Mucosa of descending colon (tissue), 3 donors: ENCODE measurements at regions not wholly inside any gene's neighbourhood (a gene's known extent, or its start where the extent isn't known, plus 50 kb on each side); places are given as distances from the start of the nearest gene placed in this dataset.

ENCODE experiments used
- ATAC-seq: fragments of 200-7000 bp; cut with Tn5 transposase; one replicate; pipeline ENCODE4 v1.9.1; 2020; ENCODE audit warnings: mild to moderate bottlenecking, moderate library complexity
- DNase-seq, 3 donors: peaks; one replicate each; pipeline ENCODE4 v3.0.0-alpha.2; 2020
- H3K36me3 ChIP-seq: fragments of 200-600 bp; one replicate; pipeline ENCODE4 v1.8.0; 2021; ENCODE audit warnings: low read depth, mild to moderate bottlenecking
- H3K4me1 ChIP-seq: fragments of 200-600 bp; one replicate; pipeline ENCODE4 v1.8.0; 2021; ENCODE audit warnings: low read depth, mild to moderate bottlenecking
- H3K4me3 ChIP-seq: fragments of 200-600 bp; one replicate; pipeline ENCODE4 v1.8.0; 2021; ENCODE audit warnings: mild to moderate bottlenecking
- H3K9me3 ChIP-seq: fragments of 200-600 bp; one replicate; pipeline ENCODE4 v1.8.0; 2021; ENCODE audit warnings: mild to moderate bottlenecking
- intact Hi-C, 2 donors: fragments of 100-400 bp; cut with DNase I in 1 of 2; cut with micrococcal nuclease in 1 of 2; formaldehyde crosslinking; loops; one replicate each; pipeline versions ENCODE4 v1.11.0 to v1.11.1; 2022; cut with DNase I, micrococcal nuclease
- TF ChIP-seq, protein P1 (sequence below): fragments of 200-600 bp; IDR thresholded peaks from one replicate; pipeline ENCODE4 v1.8.0; 2022; ENCODE audit warnings: antibody characterized with exemption, mild to moderate bottlenecking
- donor health status: DM: no; HTN: no; CAD: no; lungs with moderate emphysema.
- donor health status: DM: no; HTN: no; CAD: no.
- donor health status: DM: no; HTN: yes; CAD: no.

DNA sequence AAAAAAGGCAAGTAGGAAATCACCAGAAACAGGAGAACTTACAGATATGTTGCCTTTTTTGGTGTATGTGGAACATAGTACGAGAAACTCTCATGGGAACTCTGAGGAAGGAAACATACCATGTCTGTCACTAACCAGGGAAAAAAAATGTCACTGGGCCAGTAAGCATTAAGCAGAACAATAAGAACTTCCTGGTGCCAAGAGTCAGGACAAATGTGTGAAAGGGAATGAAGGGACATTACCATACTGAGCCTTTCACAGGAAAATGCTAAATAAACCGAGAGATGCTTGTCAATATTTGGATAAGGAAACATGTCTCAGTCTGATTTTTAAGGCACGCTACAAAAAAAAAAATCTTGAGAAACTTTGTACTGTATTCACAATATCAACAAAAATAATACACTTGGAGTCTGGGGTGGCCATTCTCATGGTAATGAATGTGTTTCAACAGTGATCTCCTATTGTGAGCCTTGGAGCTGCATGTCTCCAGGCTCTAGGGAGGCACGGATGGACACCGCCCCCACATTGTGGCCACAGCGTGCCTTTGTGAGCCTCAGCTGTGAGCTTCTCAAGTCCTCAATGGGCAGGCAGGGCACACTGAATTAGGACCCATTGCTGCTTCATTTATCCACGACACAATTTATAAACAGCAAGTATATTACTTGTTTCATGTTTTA is 113.0 kb upstream of the ARGLU1 start:
- DNase-seq (no peak), ATAC-seq (no peak)
- intact Hi-C loops: no loop called here
- no peaks in the 10 kb centered on the region for H3K9me3 ChIP-seq
- TF ChIP-seq, protein P1, sequence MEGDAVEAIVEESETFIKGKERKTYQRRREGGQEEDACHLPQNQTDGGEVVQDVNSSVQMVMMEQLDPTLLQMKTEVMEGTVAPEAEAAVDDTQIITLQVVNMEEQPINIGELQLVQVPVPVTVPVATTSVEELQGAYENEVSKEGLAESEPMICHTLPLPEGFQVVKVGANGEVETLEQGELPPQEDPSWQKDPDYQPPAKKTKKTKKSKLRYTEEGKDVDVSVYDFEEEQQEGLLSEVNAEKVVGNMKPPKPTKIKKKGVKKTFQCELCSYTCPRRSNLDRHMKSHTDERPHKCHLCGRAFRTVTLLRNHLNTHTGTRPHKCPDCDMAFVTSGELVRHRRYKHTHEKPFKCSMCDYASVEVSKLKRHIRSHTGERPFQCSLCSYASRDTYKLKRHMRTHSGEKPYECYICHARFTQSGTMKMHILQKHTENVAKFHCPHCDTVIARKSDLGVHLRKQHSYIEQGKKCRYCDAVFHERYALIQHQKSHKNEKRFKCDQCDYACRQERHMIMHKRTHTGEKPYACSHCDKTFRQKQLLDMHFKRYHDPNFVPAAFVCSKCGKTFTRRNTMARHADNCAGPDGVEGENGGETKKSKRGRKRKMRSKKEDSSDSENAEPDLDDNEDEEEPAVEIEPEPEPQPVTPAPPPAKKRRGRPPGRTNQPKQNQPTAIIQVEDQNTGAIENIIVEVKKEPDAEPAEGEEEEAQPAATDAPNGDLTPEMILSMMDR: no peak
- no peaks in the 10 kb centered on the region for H3K36me3 ChIP-seq
- no peaks in the 10 kb centered on the region for H3K4me1 ChIP-seq
- no peak overlapping the region for H3K4me3 ChIP-seq

GRCh38 chr13:106678646-106679418 is 110.9 kb upstream of the ARGLU1 start:
- no peak for ATAC-seq
- intact Hi-C loops: no loop called here
- TF ChIP-seq, protein P1: no peak
- Histone ChIP-seq H3K4me3 (no peak overlapping the region), H3K4me1 (no peaks in the 10 kb centered on the region), H3K36me3 (no peaks in the 10 kb centered on the region), H3K9me3 (no peaks in the 10 kb centered on the region)
- DNase-seq: no peak

DNA sequence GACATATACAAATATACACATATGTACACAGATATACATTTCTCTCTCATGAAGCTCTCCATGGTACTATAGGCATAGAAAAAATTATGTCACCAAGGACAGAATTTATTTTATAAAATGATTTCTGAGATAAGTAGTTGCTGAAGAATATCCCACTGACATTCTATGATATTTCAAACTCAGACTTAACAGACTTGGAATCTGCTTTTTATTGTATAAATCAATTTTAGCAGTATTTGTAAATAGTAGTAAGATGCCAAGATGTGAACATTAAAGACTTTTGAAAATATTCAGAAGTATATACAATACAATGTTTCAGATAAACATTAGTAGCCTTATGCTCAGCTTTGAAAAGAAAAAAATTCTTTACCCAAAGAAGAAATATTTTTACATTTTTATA is 107.4 kb upstream of the ARGLU1 start:
- Histone ChIP-seq H3K9me3 (no peaks in the 10 kb centered on the region), H3K4me1 (no peaks in the 10 kb centered on the region), H3K4me3 (no peak overlapping the region), H3K36me3 (no peaks in the 10 kb centered on the region)
- intact Hi-C loops: no loop called here
- TF ChIP-seq, protein P1: no peak
- no peak for ATAC-seq
- no peak for DNase-seq

- Histone ChIP-seq H3K4me3 (no peak overlapping the region), H3K9me3 (no peaks in the 10 kb centered on the region), H3K36me3 (no peaks in the 10 kb centered on the region), H3K4me1 (no peaks in the 10 kb centered on the region)
- TF ChIP-seq, protein P1: no peak
- DNase-seq: no peak
- intact Hi-C loops: no loop called here
- no peak for ATAC-seq
Measured at GRCh38 chr13:106660746-106661625, 93.0 kb upstream of the ARGLU1 start.

DNA sequence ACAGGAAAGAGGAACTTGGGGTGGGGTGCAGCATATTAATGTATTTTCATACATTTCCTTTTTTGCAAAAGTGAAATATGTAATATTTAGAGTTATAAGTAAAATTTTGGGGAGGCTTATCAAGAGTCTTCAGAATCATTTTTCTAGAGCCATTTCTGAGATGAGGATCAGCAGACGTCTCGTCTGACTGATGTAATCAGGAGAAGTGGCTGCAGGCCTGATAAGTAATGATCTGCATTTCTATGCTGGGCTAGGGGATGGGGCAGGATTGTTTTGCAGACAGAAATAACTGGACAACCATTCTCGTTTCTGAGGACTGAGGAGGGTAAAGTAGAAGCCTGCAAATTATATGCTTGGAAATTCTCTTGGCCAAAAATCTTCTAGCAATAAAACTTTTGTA is 89.2 kb upstream of the ARGLU1 start:
- Histone ChIP-seq H3K9me3 (no peaks in the 10 kb centered on the region), H3K36me3 (no peaks in the 10 kb centered on the region), H3K4me3 (no peak overlapping the region), H3K4me1 (no peaks in the 10 kb centered on the region)
- TF ChIP-seq, protein P1: no peak
- no peak for ATAC-seq
- intact Hi-C loops: no loop called here
- no peak for DNase-seq
